ENCODE measurements at regions not wholly inside any gene's neighbourhood (a gene's known extent, or its start where the extent isn't known, plus 50 kb on each side); places are given as distances from the start of the nearest gene placed in this dataset.

DNA sequence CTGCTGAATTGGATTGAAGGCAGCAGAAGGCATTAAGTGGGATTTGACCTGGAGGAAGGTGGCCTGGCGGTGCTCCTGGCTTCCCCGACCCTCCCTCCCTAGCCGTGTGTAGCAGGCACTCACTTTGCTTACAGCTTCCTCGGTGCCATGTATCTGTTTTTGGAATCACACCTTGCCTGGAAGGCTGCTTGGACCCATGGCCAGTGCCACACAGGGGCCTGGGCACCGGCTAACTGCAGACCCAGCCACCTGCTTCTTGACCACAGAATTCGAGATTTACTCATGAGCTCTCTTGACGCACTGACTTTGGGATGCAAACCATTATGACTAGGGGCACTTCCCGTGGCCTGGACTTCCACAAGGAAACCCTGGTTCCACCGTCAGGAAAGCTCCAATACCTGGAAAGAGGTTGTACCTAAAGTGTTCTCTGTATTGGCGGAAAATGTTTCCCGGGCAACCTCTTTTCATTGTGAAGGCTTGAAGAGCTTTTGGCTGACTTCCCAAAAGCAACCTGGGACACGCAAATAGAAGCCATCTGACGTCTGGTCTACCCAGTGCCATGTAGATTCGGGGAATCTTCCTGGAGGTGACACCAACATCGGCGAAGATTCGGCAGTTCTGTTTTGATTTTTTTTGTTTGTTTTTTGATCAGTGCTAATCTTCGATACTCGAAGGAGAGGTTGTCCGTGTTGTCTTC is 125.6 kb upstream of the RTL1 start:
- TF ChIP-seq EP300 (IDR thresholded peaks at IDR 0.05) (no peak), POLR2A (IDR thresholded peaks at IDR 0.05) (no peak), POLR2AphosphoS5 (IDR thresholded peaks at IDR 0.05) (no peak)
- TF ChIP-seq, protein P1, sequence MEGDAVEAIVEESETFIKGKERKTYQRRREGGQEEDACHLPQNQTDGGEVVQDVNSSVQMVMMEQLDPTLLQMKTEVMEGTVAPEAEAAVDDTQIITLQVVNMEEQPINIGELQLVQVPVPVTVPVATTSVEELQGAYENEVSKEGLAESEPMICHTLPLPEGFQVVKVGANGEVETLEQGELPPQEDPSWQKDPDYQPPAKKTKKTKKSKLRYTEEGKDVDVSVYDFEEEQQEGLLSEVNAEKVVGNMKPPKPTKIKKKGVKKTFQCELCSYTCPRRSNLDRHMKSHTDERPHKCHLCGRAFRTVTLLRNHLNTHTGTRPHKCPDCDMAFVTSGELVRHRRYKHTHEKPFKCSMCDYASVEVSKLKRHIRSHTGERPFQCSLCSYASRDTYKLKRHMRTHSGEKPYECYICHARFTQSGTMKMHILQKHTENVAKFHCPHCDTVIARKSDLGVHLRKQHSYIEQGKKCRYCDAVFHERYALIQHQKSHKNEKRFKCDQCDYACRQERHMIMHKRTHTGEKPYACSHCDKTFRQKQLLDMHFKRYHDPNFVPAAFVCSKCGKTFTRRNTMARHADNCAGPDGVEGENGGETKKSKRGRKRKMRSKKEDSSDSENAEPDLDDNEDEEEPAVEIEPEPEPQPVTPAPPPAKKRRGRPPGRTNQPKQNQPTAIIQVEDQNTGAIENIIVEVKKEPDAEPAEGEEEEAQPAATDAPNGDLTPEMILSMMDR (IDR thresholded peaks at IDR 0.05): no peak

All from suprapubic skin (tissue), 4 donors.